ENCODE measurements at regions not wholly inside any gene's neighbourhood (a gene's known extent, or its start where the extent isn't known, plus 50 kb on each side); places are given as distances from the start of the nearest gene placed in this dataset.

GRCh38 chr14:86020841-86021240, 490.9 kb downstream of the FLRT2 start:
- H3K4me3 ChIP-seq (ENCODE audit: low read length): no peak overlapping the region
- DNase-seq: no peak
- H3K27ac ChIP-seq (ENCODE audit: low read length): no peak overlapping the region
- H3K36me3 ChIP-seq (ENCODE audit: control insufficient read depth, insufficient read depth, low read length): no peaks in the 10 kb centered on the region
- no peaks in the 10 kb centered on the region for H3K4me1 ChIP-seq (ENCODE audit: control insufficient read depth, insufficient read depth, low read length)
- H3K9me3 ChIP-seq (ENCODE audit: control insufficient read depth, low read depth, low read length): no peaks in the 10 kb centered on the region
- H3K27me3 ChIP-seq (ENCODE audit: control insufficient read depth, insufficient read depth, low read length): no peaks in the 10 kb centered on the region

DNA sequence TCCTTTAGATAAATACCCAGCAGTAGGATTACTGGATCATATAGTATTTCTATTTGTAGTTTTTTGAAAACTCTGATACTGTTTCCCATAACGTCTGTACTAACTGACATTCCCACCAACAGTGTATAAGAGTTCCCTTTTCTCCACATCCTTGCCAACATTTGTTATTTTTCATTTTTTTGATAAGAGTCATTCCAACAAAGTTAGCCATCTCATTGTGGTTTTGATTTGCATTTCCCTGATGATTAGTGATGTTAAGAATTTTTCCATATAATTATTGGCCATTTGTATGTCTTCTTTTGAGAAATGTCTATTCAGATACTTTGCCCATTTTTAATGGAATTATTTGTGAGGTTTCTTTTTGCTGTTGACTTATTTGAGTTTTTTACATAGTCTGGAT, 486.0 kb downstream of the FLRT2 start:
- Histone ChIP-seq H3K27ac (ENCODE audit: low read length) (no peak overlapping the region), H3K36me3 (ENCODE audit: control insufficient read depth, insufficient read depth, low read length) (no peaks in the 10 kb centered on the region), H3K4me3 (ENCODE audit: low read length) (no peak overlapping the region), H3K27me3 (ENCODE audit: control insufficient read depth, insufficient read depth, low read length) (no peaks in the 10 kb centered on the region), H3K9me3 (ENCODE audit: control insufficient read depth, low read depth, low read length) (no peaks in the 10 kb centered on the region), H3K4me1 (ENCODE audit: control insufficient read depth, insufficient read depth, low read length) (no peaks in the 10 kb centered on the region)
- no CpG with 5 or more reads among the region's 1 CpG for whole genome bisulfite sequencing (ENCODE audit: insufficient coverage, low lambda C conversion rate)
- DNase-seq: no peak

DNA sequence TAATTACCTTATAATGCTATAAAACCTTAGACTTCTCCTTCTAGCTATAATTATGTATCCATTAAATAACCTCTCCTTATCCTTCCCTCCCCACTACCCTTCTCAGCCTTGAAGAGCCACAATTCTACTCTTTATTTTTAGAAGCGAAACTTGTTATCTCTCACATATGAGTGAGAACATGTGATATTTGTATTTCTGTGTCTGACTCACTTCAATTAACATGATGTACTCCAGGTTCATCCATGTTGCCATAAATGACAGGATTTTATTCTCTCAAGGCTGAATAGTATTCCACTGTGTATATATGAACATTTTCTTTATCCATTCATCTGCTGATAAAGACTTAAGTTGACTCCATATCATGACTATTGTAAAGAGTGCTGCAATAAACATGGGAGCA, 485.6 kb downstream of the FLRT2 start:
- DNase-seq: no peak
- Histone ChIP-seq H3K36me3 (ENCODE audit: control insufficient read depth, insufficient read depth, low read length) (no peaks in the 10 kb centered on the region), H3K4me1 (ENCODE audit: control insufficient read depth, insufficient read depth, low read length) (no peaks in the 10 kb centered on the region), H3K27ac (ENCODE audit: low read length) (no peak overlapping the region), H3K27me3 (ENCODE audit: control insufficient read depth, insufficient read depth, low read length) (no peaks in the 10 kb centered on the region), H3K9me3 (ENCODE audit: control insufficient read depth, low read depth, low read length) (no peaks in the 10 kb centered on the region), H3K4me3 (ENCODE audit: low read length) (no peak overlapping the region)
- WGBS (ENCODE audit: insufficient coverage, low lambda C conversion rate): 83% methylated on average over 1 of the region's 1 CpG

DNA sequence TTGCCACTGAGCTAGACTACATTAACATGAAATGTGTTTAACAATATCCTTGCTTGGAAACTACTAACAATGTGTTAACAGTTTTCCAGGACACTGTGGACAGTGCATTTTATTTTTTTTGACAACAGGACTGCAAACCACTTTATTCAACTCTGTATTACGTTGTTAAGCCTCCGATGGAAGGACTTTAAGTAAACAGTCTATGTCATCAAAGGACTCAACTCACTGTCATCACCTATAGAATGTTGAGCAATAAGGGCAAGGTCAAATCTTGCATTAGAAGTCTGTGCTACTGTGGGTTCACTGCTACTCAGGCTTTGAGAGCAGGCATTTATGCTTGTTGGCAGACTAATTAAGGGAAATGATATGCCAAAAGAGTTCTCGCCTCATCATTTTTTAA, 483.7 kb downstream of the FLRT2 start:
- no peak overlapping the region for H3K27ac ChIP-seq (ENCODE audit: low read length)
- no peaks in the 10 kb centered on the region for H3K4me1 ChIP-seq (ENCODE audit: control insufficient read depth, insufficient read depth, low read length)
- no peaks in the 10 kb centered on the region for H3K9me3 ChIP-seq (ENCODE audit: control insufficient read depth, low read depth, low read length)
- no peaks in the 10 kb centered on the region for H3K36me3 ChIP-seq (ENCODE audit: control insufficient read depth, insufficient read depth, low read length)
- DNase-seq: no peak
- no peaks in the 10 kb centered on the region for H3K27me3 ChIP-seq (ENCODE audit: control insufficient read depth, insufficient read depth, low read length)
- no CpG with 5 or more reads among the region's 3 CpGs for WGBS (ENCODE audit: insufficient coverage, low lambda C conversion rate)
- H3K4me3 ChIP-seq (ENCODE audit: low read length): no peak overlapping the region

DNA sequence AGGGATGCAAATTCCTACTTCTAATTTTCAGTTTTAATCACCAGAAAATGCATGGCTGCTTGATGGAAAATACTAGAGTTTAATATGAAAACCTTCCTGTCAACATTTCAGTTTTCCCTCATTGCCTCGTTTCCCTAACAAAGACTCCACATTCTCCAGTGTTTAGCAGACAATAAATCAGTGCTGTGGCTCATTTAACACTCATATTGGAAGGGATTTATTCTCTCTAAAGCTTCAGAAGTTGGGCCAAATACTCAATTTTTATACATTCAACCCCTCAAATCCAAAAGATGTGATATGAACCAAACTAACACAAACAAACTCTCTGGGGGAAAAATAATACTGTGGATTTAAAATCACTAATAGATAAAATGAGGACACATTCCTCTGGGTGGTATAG, 482.5 kb downstream of the FLRT2 start:
- H3K27ac ChIP-seq (ENCODE audit: low read length): no peak overlapping the region
- H3K27me3 ChIP-seq (ENCODE audit: control insufficient read depth, insufficient read depth, low read length): no peaks in the 10 kb centered on the region
- no peaks in the 10 kb centered on the region for H3K9me3 ChIP-seq (ENCODE audit: control insufficient read depth, low read depth, low read length)
- DNase-seq: no peak
- WGBS (ENCODE audit: insufficient coverage, low lambda C conversion rate): 38% methylated on average over 1 of the region's 1 CpG
- no peaks in the 10 kb centered on the region for H3K4me1 ChIP-seq (ENCODE audit: control insufficient read depth, insufficient read depth, low read length)
- H3K4me3 ChIP-seq (ENCODE audit: low read length): no peak overlapping the region
- H3K36me3 ChIP-seq (ENCODE audit: control insufficient read depth, insufficient read depth, low read length): no peaks in the 10 kb centered on the region

DNA sequence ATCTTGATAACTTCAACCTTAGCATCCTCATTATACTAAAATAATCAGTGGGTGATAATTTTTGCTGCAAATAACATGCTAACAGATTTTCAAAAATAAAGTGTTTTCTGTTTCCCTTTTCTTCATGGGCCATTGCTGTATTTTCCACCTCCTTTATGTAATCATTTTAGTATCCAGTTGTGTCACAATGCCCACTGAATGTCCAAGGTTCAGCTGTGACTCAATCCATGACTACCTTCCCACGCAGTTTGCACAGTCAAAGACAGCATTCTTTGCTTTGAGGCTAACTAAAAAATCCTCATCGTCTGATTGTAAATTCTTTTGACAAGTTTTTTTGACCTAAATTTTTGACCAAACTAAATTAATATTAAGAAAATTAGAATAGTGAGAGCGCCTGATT, 474.1 kb downstream of the FLRT2 start:
- Histone ChIP-seq H3K27ac (ENCODE audit: low read length) (no peak overlapping the region), H3K27me3 (ENCODE audit: control insufficient read depth, insufficient read depth, low read length) (no peaks in the 10 kb centered on the region), H3K4me1 (ENCODE audit: control insufficient read depth, insufficient read depth, low read length) (no peaks in the 10 kb centered on the region), H3K4me3 (ENCODE audit: low read length) (no peak overlapping the region), H3K36me3 (ENCODE audit: control insufficient read depth, insufficient read depth, low read length) (no peaks in the 10 kb centered on the region), H3K9me3 (ENCODE audit: control insufficient read depth, low read depth, low read length) (no peaks in the 10 kb centered on the region)
- 86% methylated on average over 3 of the region's 3 CpGs for WGBS (ENCODE audit: insufficient coverage, low lambda C conversion rate)
- DNase-seq: no peak

- Histone ChIP-seq H3K27ac (ENCODE audit: low read length) (no peak overlapping the region), H3K36me3 (ENCODE audit: control insufficient read depth, insufficient read depth, low read length) (no peaks in the 10 kb centered on the region), H3K4me3 (ENCODE audit: low read length) (no peak overlapping the region), H3K27me3 (ENCODE audit: control insufficient read depth, insufficient read depth, low read length) (no peaks in the 10 kb centered on the region), H3K9me3 (ENCODE audit: control insufficient read depth, low read depth, low read length) (no peaks in the 10 kb centered on the region), H3K4me1 (ENCODE audit: control insufficient read depth, insufficient read depth, low read length) (no peaks in the 10 kb centered on the region)
- no peak for DNase-seq
These were observed 466.6 kb downstream of the FLRT2 start for GRCh38 chr14:85996551-85996950.

DNA sequence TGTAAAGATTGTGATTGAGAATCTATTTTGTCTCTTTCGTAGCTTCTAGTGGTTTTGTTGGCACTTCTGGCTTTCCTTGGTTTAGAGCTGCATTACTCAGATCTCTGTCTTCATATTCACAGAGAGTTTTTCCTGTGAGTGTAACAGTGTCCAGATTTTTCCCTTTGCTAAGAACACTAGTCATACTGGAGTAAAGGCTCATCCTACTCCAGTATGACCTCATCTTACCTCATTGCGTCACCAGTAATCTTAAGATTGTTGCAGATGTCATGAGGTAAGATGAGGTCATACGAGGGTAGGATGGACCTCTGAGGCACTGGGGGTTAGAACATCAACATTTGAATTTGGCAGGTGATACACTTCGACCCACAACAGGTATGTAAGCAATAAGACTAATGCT, 461.2 kb downstream of the FLRT2 start:
- Histone ChIP-seq H3K27ac (ENCODE audit: low read length) (no peak overlapping the region), H3K4me1 (ENCODE audit: control insufficient read depth, insufficient read depth, low read length) (no peaks in the 10 kb centered on the region), H3K27me3 (ENCODE audit: control insufficient read depth, insufficient read depth, low read length) (no peaks in the 10 kb centered on the region), H3K9me3 (ENCODE audit: control insufficient read depth, low read depth, low read length) (no peaks in the 10 kb centered on the region), H3K36me3 (ENCODE audit: control insufficient read depth, insufficient read depth, low read length) (no peaks in the 10 kb centered on the region), H3K4me3 (ENCODE audit: low read length) (no peak overlapping the region)
- DNase-seq: no peak
- WGBS (ENCODE audit: insufficient coverage, low lambda C conversion rate): 100% methylated on average over 1 of the region's 4 CpGs

DNA sequence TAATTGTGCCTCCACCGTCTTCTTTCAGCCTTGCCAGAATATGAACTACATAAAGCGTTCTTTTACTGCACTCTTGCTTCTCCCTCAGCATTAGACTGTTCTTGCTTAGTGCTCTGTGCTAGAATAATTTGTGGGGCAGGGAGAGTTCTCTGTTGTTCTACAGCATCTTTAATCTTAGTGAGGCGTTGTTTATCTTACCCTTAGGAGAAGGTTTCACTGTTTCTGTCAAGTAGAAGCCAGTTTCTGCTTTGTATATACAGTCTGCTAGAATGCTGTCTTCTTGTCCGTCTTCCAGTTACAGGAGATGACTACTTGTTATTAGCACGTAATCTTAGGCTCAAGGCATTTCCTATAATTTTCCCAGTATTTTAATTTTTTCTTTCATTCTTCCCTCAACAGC, 458.0 kb downstream of the FLRT2 start:
- Histone ChIP-seq H3K4me1 (ENCODE audit: control insufficient read depth, insufficient read depth, low read length) (no peaks in the 10 kb centered on the region), H3K4me3 (ENCODE audit: low read length) (no peak overlapping the region), H3K9me3 (ENCODE audit: control insufficient read depth, low read depth, low read length) (no peaks in the 10 kb centered on the region), H3K27ac (ENCODE audit: low read length) (no peak overlapping the region), H3K36me3 (ENCODE audit: control insufficient read depth, insufficient read depth, low read length) (no peaks in the 10 kb centered on the region), H3K27me3 (ENCODE audit: control insufficient read depth, insufficient read depth, low read length) (no peaks in the 10 kb centered on the region)
- no peak for DNase-seq
- WGBS (ENCODE audit: insufficient coverage, low lambda C conversion rate): 83% methylated on average over 1 of the region's 5 CpGs

GRCh38 chr14:85987292-85987691, 457.3 kb downstream of the FLRT2 start:
- no CpG with 5 or more reads among the region's 1 CpG for WGBS (ENCODE audit: insufficient coverage, low lambda C conversion rate)
- no peaks in the 10 kb centered on the region for H3K27me3 ChIP-seq (ENCODE audit: control insufficient read depth, insufficient read depth, low read length)
- H3K27ac ChIP-seq (ENCODE audit: low read length): no peak overlapping the region
- no peaks in the 10 kb centered on the region for H3K9me3 ChIP-seq (ENCODE audit: control insufficient read depth, low read depth, low read length)
- no peak for DNase-seq
- no peak overlapping the region for H3K4me3 ChIP-seq (ENCODE audit: low read length)
- no peaks in the 10 kb centered on the region for H3K36me3 ChIP-seq (ENCODE audit: control insufficient read depth, insufficient read depth, low read length)
- no peaks in the 10 kb centered on the region for H3K4me1 ChIP-seq (ENCODE audit: control insufficient read depth, insufficient read depth, low read length)

- DNase-seq: no peak
- Histone ChIP-seq H3K27ac (ENCODE audit: low read length) (no peak overlapping the region), H3K9me3 (ENCODE audit: control insufficient read depth, low read depth, low read length) (no peaks in the 10 kb centered on the region), H3K36me3 (ENCODE audit: control insufficient read depth, insufficient read depth, low read length) (no peaks in the 10 kb centered on the region), H3K4me3 (ENCODE audit: low read length) (no peak overlapping the region), H3K27me3 (ENCODE audit: control insufficient read depth, insufficient read depth, low read length) (no peaks in the 10 kb centered on the region), H3K4me1 (ENCODE audit: control insufficient read depth, insufficient read depth, low read length) (no peaks in the 10 kb centered on the region)
- 57% methylated on average over 1 of the region's 1 CpG for WGBS (ENCODE audit: insufficient coverage, low lambda C conversion rate)
These were observed 448.8 kb downstream of the FLRT2 start for GRCh38 chr14:85978582-85979250.

Data from large intestine (tissue), 3 donors.